PFSK-1 (cell line): ENCODE measurements at regions not wholly inside any gene's neighbourhood (a gene's known extent, or its start where the extent isn't known, plus 50 kb on each side); places are given as distances from the start of the nearest gene placed in this dataset.

ENCODE experiments used
- FOXP2 ChIP-seq: optimal IDR thresholded peaks from 2 replicates; pipeline ENCODE3; 2011; ENCODE audit warnings: borderline replicate concordance, control low read depth, inconsistent platforms; ENCODE audit not compliant: insufficient read depth; ENCODE audit errors: extremely low read length, extremely low read depth
- POLR2AphosphoS5 ChIP-seq: IDR thresholded peaks from 2 replicates; pipeline ENCODE4 v1.6.1; 2012; ENCODE audit warnings: low read depth, mild to moderate bottlenecking, control low read depth, low read length, moderate library complexity
- REST ChIP-seq, 2 experiments: IDR thresholded peaks; 2 replicates each; pipeline versions ENCODE4 v1.6.1 to v1.8.0; 2011 to 2012; ENCODE audit warnings: low read depth in 2 of 2, low read length in 2 of 2, control low read depth in 1 of 2, inconsistent platforms in 1 of 2, mild to moderate bottlenecking in 1 of 2, moderate library complexity in 1 of 2; ENCODE audit not compliant: insufficient read depth in 1 of 2
- SIN3A ChIP-seq: IDR thresholded peaks from 2 replicates; pipeline ENCODE4 v1.6.1; 2012; ENCODE audit warnings: mild to moderate bottlenecking, low read length, moderate library complexity, borderline replicate concordance; ENCODE audit not compliant: insufficient read depth
- TAF1 ChIP-seq: IDR thresholded peaks from 2 replicates; pipeline ENCODE4 v1.6.1; 2012; ENCODE audit warnings: low read length, control low read depth, borderline replicate concordance; ENCODE audit not compliant: insufficient read depth

- TF ChIP-seq POLR2AphosphoS5 (no peak), REST (IDR thresholded peaks at IDR 0.05; ENCODE audit: insufficient read depth in 1 of 2, low read depth in 2 of 2, low read length in 2 of 2) (no peak), TAF1 (no peak), FOXP2 (no peak), SIN3A (no peak)
These were observed 270.0 kb upstream of the SOX4 start for GRCh38 chr6:21323577-21323976.

GRCh38 chr6:21325201-21325856 lies 268.2 kb upstream of the SOX4 start:
- no peak for TF ChIP-seq REST (IDR thresholded peaks at IDR 0.05; ENCODE audit: insufficient read depth in 1 of 2, low read depth in 2 of 2, low read length in 2 of 2)
- TF ChIP-seq TAF1, result no peak
- TF ChIP-seq FOXP2, result no peak
- no peak for TF ChIP-seq SIN3A
- TF ChIP-seq POLR2AphosphoS5, result no peak

- TF ChIP-seq SIN3A (no peak), REST (IDR thresholded peaks at IDR 0.05; ENCODE audit: insufficient read depth in 1 of 2, low read depth in 2 of 2, low read length in 2 of 2) (no peak), TAF1 (no peak), POLR2AphosphoS5 (no peak), FOXP2 (no peak)
These were observed 266.0 kb upstream of the SOX4 start for GRCh38 chr6:21327326-21328112.

GRCh38 chr6:21331235-21331634 lies 262.3 kb upstream of the SOX4 start:
- TF ChIP-seq TAF1, result no peak

- TF ChIP-seq SIN3A, result no peak
- no peak for TF ChIP-seq FOXP2
- TF ChIP-seq REST (IDR thresholded peaks at IDR 0.05; ENCODE audit: insufficient read depth in 1 of 2, low read depth in 2 of 2, low read length in 2 of 2), result no peak
- TF ChIP-seq TAF1, result no peak
- TF ChIP-seq POLR2AphosphoS5, result no peak
These were observed 261.5 kb upstream of the SOX4 start for GRCh38 chr6:21332077-21332476.
